ENCODE measurements at regions not wholly inside any gene's neighbourhood (a gene's known extent, or its start where the extent isn't known, plus 50 kb on each side); places are given as distances from the start of the nearest gene placed in this dataset.

- Histone ChIP-seq H3K27ac (no peak overlapping the region), H3K27me3 (peaks cover 0 to 3% (median 0%) of the 10 kb centered on the region in 7 donors), H3K36me3 (no peaks in the 10 kb centered on the region), H3K4me1 (peaks cover 7 to 39% (median 28%) of the 10 kb centered on the region in 9 donors), H3K9me3 (no peaks in the 10 kb centered on the region), H3K4me3 (no peak overlapping the region)
- TF ChIP-seq CTCF (IDR thresholded peaks at IDR 0.05): no peak
- intact Hi-C loops (cut with DNase I): no loop called here
- no peak for DNase-seq
- WGBS, 2 donors: 84 to 88% methylated on average over 14 of the region's 14 CpGs
- no peak for ATAC-seq
Observed at GRCh38 chr7:127064-127598, 65.2 kb upstream of the FAM20C start.

- WGBS, 2 donors: 79 to 82% methylated on average over 23 of the region's 23 CpGs
- Histone ChIP-seq H3K27ac (peak overlapping the region in 1 of 10 donors; percentile 7), H3K4me3 (no peak overlapping the region), H3K36me3 (no peaks in the 10 kb centered on the region), H3K9me3 (no peaks in the 10 kb centered on the region), H3K4me1 (peaks cover 7 to 45% (median 30%) of the 10 kb centered on the region in 9 donors), H3K27me3 (peaks cover 0 to 3% (median 0%) of the 10 kb centered on the region in 7 donors)
- ATAC-seq: no peak
- no peak for TF ChIP-seq CTCF (IDR thresholded peaks at IDR 0.05)
- intact Hi-C loops (cut with DNase I): no loop called here
- DNase-seq: no peak
Observed at GRCh38 chr7:128171-129080, 63.9 kb upstream of the FAM20C start.

GRCh38 chr7:129366-130221 is 62.8 kb upstream of the FAM20C start:
- ATAC-seq: peak; percentile 10 to 80 (median 46)
- TF ChIP-seq CTCF (IDR thresholded peaks at IDR 0.05): no peak
- Histone ChIP-seq H3K36me3 (no peaks in the 10 kb centered on the region), H3K27ac (peak overlapping the region in 8 of 10 donors; percentile 5 to 78 (median 39)), H3K27me3 (peaks cover 0 to 3% (median 0%) of the 10 kb centered on the region in 7 donors), H3K4me1 (peaks cover 7 to 45% (median 30%) of the 10 kb centered on the region in 9 donors), H3K9me3 (no peaks in the 10 kb centered on the region), H3K4me3 (peak overlapping the region in 5 of 10 donors; percentile 11 to 24 (median 22))
- 52 to 56% methylated on average over 22 of the region's 22 CpGs for WGBS, 2 donors
- peak in 1 of 2 donors; percentile 15 for DNase-seq
- intact Hi-C loops (cut with DNase I): no loop called here

GRCh38 chr7:130222-130572 is 62.2 kb upstream of the FAM20C start:
- H3K27ac ChIP-seq: peak overlapping the region in 6 of 10 donors; percentile 5 to 78 (median 31)
- intact Hi-C loops (cut with DNase I): no loop called here
- H3K4me1 ChIP-seq: peaks cover 7 to 45% (median 30%) of the 10 kb centered on the region in 9 donors
- H3K27me3 ChIP-seq: peaks cover 0 to 3% (median 0%) of the 10 kb centered on the region in 7 donors
- H3K36me3 ChIP-seq: no peaks in the 10 kb centered on the region
- DNase-seq: no peak
- no peak for TF ChIP-seq CTCF (IDR thresholded peaks at IDR 0.05)
- 54 to 57% methylated on average over 7 of the region's 7 CpGs for WGBS, 2 donors
- no peaks in the 10 kb centered on the region for H3K9me3 ChIP-seq
- ATAC-seq: peak in 5 of 8 donors; percentile 10 to 64 (median 46)
- H3K4me3 ChIP-seq: peak overlapping the region in 1 of 10 donors; percentile 22
